ENCODE measurements at regions not wholly inside any gene's neighbourhood (a gene's known extent, or its start where the extent isn't known, plus 50 kb on each side); places are given as distances from the start of the nearest gene placed in this dataset.

GRCh38 chr6:145209272-145209671 lies 526.0 kb downstream of the EPM2A start:
- Histone ChIP-seq H3K9me3 (no peaks in the 10 kb centered on the region), H3K36me3 (no peaks in the 10 kb centered on the region), H3K4me1 (no peaks in the 10 kb centered on the region), H3K27ac (no peak overlapping the region), H3K4me3 (no peak overlapping the region), H3K27me3 (no peaks in the 10 kb centered on the region)
- ATAC-seq = no peak
- intact Hi-C loops (cut with DNase I) = no loop called here
- WGBS, 2 donors = 87 to 97% methylated on average over 2 of the region's 2 CpGs
- no peak for TF ChIP-seq CTCF (IDR thresholded peaks at IDR 0.05)
- no peak for DNase-seq
- FAIRE-seq = no peak

- FAIRE-seq (no peak), DNase-seq (no peak), ATAC-seq (no peak)
- Histone ChIP-seq H3K4me1 (no peaks in the 10 kb centered on the region), H3K27ac (no peak overlapping the region), H3K4me3 (no peak overlapping the region), H3K36me3 (no peaks in the 10 kb centered on the region), H3K27me3 (no peaks in the 10 kb centered on the region), H3K9me3 (no peaks in the 10 kb centered on the region)
- intact Hi-C loops (cut with DNase I) = no loop called here
- TF ChIP-seq CTCF (IDR thresholded peaks at IDR 0.05) = no peak
Measured at GRCh38 chr6:145212813-145213212, 522.5 kb downstream of the EPM2A start.

GRCh38 chr6:145213614-145214013 lies 521.7 kb downstream of the EPM2A start:
- no peaks in the 10 kb centered on the region for H3K9me3 ChIP-seq
- FAIRE-seq (no peak), ATAC-seq (no peak), DNase-seq (no peak)
- H3K36me3 ChIP-seq = no peaks in the 10 kb centered on the region
- TF ChIP-seq CTCF (IDR thresholded peaks at IDR 0.05) = no peak
- WGBS, 2 donors = 65 to 76% methylated on average over 3 of the region's 3 CpGs
- H3K27ac ChIP-seq = no peak overlapping the region
- H3K27me3 ChIP-seq = no peaks in the 10 kb centered on the region
- intact Hi-C loops (cut with DNase I) = no loop called here
- H3K4me3 ChIP-seq = no peak overlapping the region
- no peaks in the 10 kb centered on the region for H3K4me1 ChIP-seq

- intact Hi-C loops (cut with DNase I) = no loop called here
- DNase-seq (no peak), FAIRE-seq (peak; percentile 86), ATAC-seq (peak in 1 of 4 donors; percentile 39)
- TF ChIP-seq CTCF (IDR thresholded peaks at IDR 0.05) = peak in 3 of 4 donors; percentile 16 to 52 (median 50)
- 1 to 2% methylated on average over 2 of the region's 2 CpGs for WGBS, 2 donors
- Histone ChIP-seq H3K27ac (no peak overlapping the region), H3K36me3 (no peaks in the 10 kb centered on the region), H3K27me3 (no peaks in the 10 kb centered on the region), H3K4me3 (no peak overlapping the region), H3K4me1 (no peaks in the 10 kb centered on the region), H3K9me3 (no peaks in the 10 kb centered on the region)
Measured at GRCh38 chr6:145214570-145214969, 520.8 kb downstream of the EPM2A start.

- H3K9me3 ChIP-seq = no peaks in the 10 kb centered on the region
- FAIRE-seq (no peak), DNase-seq (no peak), ATAC-seq (no peak)
- H3K4me3 ChIP-seq = no peak overlapping the region
- no peak for TF ChIP-seq CTCF (IDR thresholded peaks at IDR 0.05)
- intact Hi-C loops (cut with DNase I) = no loop called here
- 89 to 93% methylated on average over 3 of the region's 3 CpGs for WGBS, 2 donors
- no peaks in the 10 kb centered on the region for H3K36me3 ChIP-seq
- no peaks in the 10 kb centered on the region for H3K27me3 ChIP-seq
- H3K4me1 ChIP-seq = peaks cover 0 to 4% (median 0%) of the 10 kb centered on the region in 3 donors
- no peak overlapping the region for H3K27ac ChIP-seq
Measured at GRCh38 chr6:145224450-145224849, 510.9 kb downstream of the EPM2A start.
